A549 (cell line): ENCODE measurements at regions not wholly inside any gene's neighbourhood (a gene's known extent, or its start where the extent isn't known, plus 50 kb on each side); places are given as distances from the start of the nearest gene placed in this dataset.

Source experiments
- ATAC-seq, 2 experiments: fragments of 200-7000 bp in 1 of 2; fragments of >200 bp in 1 of 2; cut with Nextera tagmentation in 1 of 2; cut with Tn5 transposase in 1 of 2; 3 replicates each; pipeline versions ENCODE4 v1.8.0 to v1.9.1; 2018 to 2020; ENCODE audit warnings: mild to moderate bottlenecking in 1 of 2, moderate library complexity in 1 of 2
- CTCF ChIA-PET: fragments of 300-600 bp; sonication (Branson Sonifier 250); formaldehyde crosslinking; extraction: SDS; loops from one replicate; lab custom pipeline; 2021; ENCODE audit warnings: antibody characterized with exemption, inconsistent platforms; lab: Yijun Ruan, JAX
- POLR2A ChIA-PET: fragments of 350-600 bp; formaldehyde crosslinking; extraction: SDS; loops from one replicate; lab custom pipeline; 2021; ENCODE audit warnings: antibody characterized with exemption, inconsistent platforms; lab: Yijun Ruan, JAX
- DNase-seq, 2 experiments: peaks; one replicate each; pipeline versions ENCODE4 v3.0.0 to v3.0.0-alpha.2; 2011 to 2016; ENCODE audit warnings: low read depth in 1 of 2, low spot score in 1 of 2
- FAIRE-seq: peaks from 2 replicates; lab custom pipeline; 2011; peaks lifted over from hg19 to GRCh38; lab: Jason Lieb, UNC
- H3K27ac ChIP-seq, 2 experiments: fragments of >200 bp; sonication (Bioruptor Twin); formaldehyde crosslinking; 3 replicates each; pipeline ENCODE4 v1.5.1; 2016 to 2017
- H3K4me1 ChIP-seq: fragments of >200 bp; sonication (Bioruptor Twin); formaldehyde crosslinking; 3 replicates; pipeline ENCODE4 v1.6.1; 2016
- H3K4me2 ChIP-seq: fragments of >200 bp; sonication (Bioruptor Twin); formaldehyde crosslinking; 3 replicates; pipeline ENCODE4 v1.6.1; 2016
- H3K4me3 ChIP-seq: fragments of >200 bp; sonication (Bioruptor Twin); formaldehyde crosslinking; 3 replicates; pipeline ENCODE4 v1.5.1; 2016
- H3K9me3 ChIP-seq: fragments of >200 bp; sonication (Bioruptor Twin); formaldehyde crosslinking; 3 replicates; pipeline ENCODE4 v1.6.1; 2016
- CBX8 ChIP-seq: fragments of 200-600 bp; sonication (generic); IDR thresholded peaks from 2 replicates; pipeline ENCODE4 v1.6.1; 2016
- CEBPB ChIP-seq, 2 experiments: fragments of >200 bp in 1 of 2; sonication (Bioruptor Twin) in 1 of 2; formaldehyde crosslinking in 1 of 2; IDR thresholded peaks; 2 replicates each; pipeline ENCODE4 v1.6.1; 2012 to 2016
- EP300 ChIP-seq, 2 experiments: fragments of >200 bp; sonication (Bioruptor Twin); formaldehyde crosslinking; IDR thresholded peaks; 2 replicates in 1 of 2; 3 replicates in 1 of 2; pipeline ENCODE4 v1.6.1; 2016 to 2017
- FOSB ChIP-seq: fragments of 250-450 bp; sonication (Bioruptor Pico); IDR thresholded peaks from 2 replicates; pipeline ENCODE4 v1.5.0; 2020; ENCODE audit warnings: mild to moderate bottlenecking, moderate library complexity
- FOSL2 ChIP-seq, 2 experiments: fragments of 450-650 bp in 1 of 2; fragments of >200 bp in 1 of 2; sonication (Bioruptor Twin) in 1 of 2; formaldehyde crosslinking; IDR thresholded peaks; 2 replicates each; pipeline versions ENCODE4 v1.5.0 to v1.6.1; 2016 to 2020; ENCODE audit warnings: mild to moderate bottlenecking in 1 of 2, moderate library complexity in 1 of 2
- FOXS1 ChIP-seq: fragments of 250-450 bp; sonication (Bioruptor Pico); IDR thresholded peaks from 2 replicates; pipeline ENCODE4 v1.5.0; 2020; ENCODE audit warnings: mild to moderate bottlenecking, moderate library complexity
- GATA3 ChIP-seq: IDR thresholded peaks from 2 replicates; pipeline ENCODE4 v1.6.1; 2012; ENCODE audit warnings: borderline replicate concordance
- HDAC2 ChIP-seq: fragments of 200-600 bp; sonication (generic); IDR thresholded peaks from 2 replicates; pipeline ENCODE4 v1.6.1; 2016
- HEYL ChIP-seq: fragments of 250-450 bp; sonication (Bioruptor Pico); IDR thresholded peaks from 2 replicates; pipeline ENCODE4 v1.8.0; 2021; ENCODE audit warnings: mild to moderate bottlenecking, moderate library complexity
- HOXA7 ChIP-seq: fragments of 250-450 bp; sonication (Bioruptor Pico); IDR thresholded peaks from 2 replicates; pipeline ENCODE4 v1.5.0; 2020; ENCODE audit warnings: mild to moderate bottlenecking, moderate library complexity
- HOXB5 ChIP-seq: fragments of 250-450 bp; sonication (Bioruptor Pico); IDR thresholded peaks from 2 replicates; pipeline ENCODE4 v1.5.0; 2020; ENCODE audit warnings: mild to moderate bottlenecking, moderate library complexity
- JUN ChIP-seq, 2 experiments: fragments of >200 bp; sonication (Bioruptor Twin); formaldehyde crosslinking; IDR thresholded peaks; 2 replicates in 1 of 2; 3 replicates in 1 of 2; pipeline ENCODE4 v1.6.1; 2016 to 2017
- JUNB ChIP-seq: fragments of >200 bp; sonication (Bioruptor Twin); formaldehyde crosslinking; IDR thresholded peaks from 2 replicates; pipeline ENCODE4 v1.6.1; 2016
- KDM1A ChIP-seq: fragments of 200-600 bp; sonication (generic); IDR thresholded peaks from 2 replicates; pipeline ENCODE4 v1.6.1; 2016; ENCODE audit warnings: low read depth, mild to moderate bottlenecking
- MAZ ChIP-seq: fragments of 150-350 bp; IDR thresholded peaks from 2 replicates; pipeline ENCODE4 v1.6.1; 2014; ENCODE audit warnings: antibody characterized with exemption, low read depth, low read length, borderline replicate concordance
- RAD21 ChIP-seq, 2 experiments: fragments of >200 bp in 1 of 2; sonication (Bioruptor Twin) in 1 of 2; formaldehyde crosslinking in 1 of 2; IDR thresholded peaks in 1 of 2; conservative IDR thresholded peaks in 1 of 2; 2 replicates in 1 of 2; 3 replicates in 1 of 2; pipeline ENCODE4 v1.6.1; 2012 to 2018; ENCODE audit warnings: inconsistent platforms in 1 of 2
- RCOR1 ChIP-seq: fragments of 150-350 bp; IDR thresholded peaks from 2 replicates; pipeline ENCODE4 v1.6.1; 2014; ENCODE audit warnings: antibody characterized with exemption, low read length, low read depth
- RFX5 ChIP-seq: fragments of 450-650 bp; IDR thresholded peaks from 2 replicates; pipeline ENCODE4 v1.7.1; 2014; ENCODE audit warnings: antibody characterized with exemption, mild to moderate bottlenecking, moderate library complexity
- RNF2 ChIP-seq: fragments of 200-600 bp; sonication (generic); IDR thresholded peaks from 2 replicates; pipeline ENCODE4 v1.6.1; 2016; ENCODE audit warnings: low read depth, mild to moderate bottlenecking, antibody characterized with exemption, moderate library complexity, borderline replicate concordance
- SMC3 ChIP-seq: fragments of >200 bp; sonication (Bioruptor Twin); formaldehyde crosslinking; IDR thresholded peaks from 3 replicates; pipeline ENCODE4 v1.6.1; 2018; ENCODE audit warnings: inconsistent platforms
- ZC3H11A ChIP-seq: fragments of 450-650 bp; IDR thresholded peaks from 2 replicates; pipeline ENCODE4 v1.6.1; 2014; ENCODE audit warnings: antibody characterized with exemption, mild to moderate bottlenecking
- WGBS: methylation state at CpG from one replicate; pipeline ENCODE4 v1.1.6; 2017; ENCODE audit errors: missing lambda C conversion rate; 5-methylcytosine and 5-hydroxymethylcytosine counted together
- TF ChIP-seq, protein P1 (sequence below): fragments of >200 bp; sonication (Bioruptor Twin); formaldehyde crosslinking; IDR thresholded peaks from 3 replicates; pipeline ENCODE4 v1.5.1; 2016
- TF ChIP-seq, protein P2 (sequence below): fragments of >200 bp; sonication (Bioruptor Twin); formaldehyde crosslinking; IDR thresholded peaks from 2 replicates; pipeline ENCODE4 v1.6.1; 2016
- TF ChIP-seq, protein P3 (sequence below): IDR thresholded peaks from 2 replicates; pipeline ENCODE4 v1.6.1; 2012
- TF ChIP-seq, protein P4 (sequence below): fragments of 150-350 bp; IDR thresholded peaks from 2 replicates; pipeline ENCODE4 v1.6.1; 2014; ENCODE audit warnings: low read depth, mild to moderate bottlenecking, low read length
- TF ChIP-seq, protein P5 (sequence below): fragments of >200 bp; sonication (Bioruptor Twin); formaldehyde crosslinking; IDR thresholded peaks from 3 replicates; pipeline ENCODE4 v1.6.1; 2016
- TF ChIP-seq, protein P6 (sequence below): IDR thresholded peaks from 2 replicates; pipeline ENCODE4 v1.6.1; 2012

DNA sequence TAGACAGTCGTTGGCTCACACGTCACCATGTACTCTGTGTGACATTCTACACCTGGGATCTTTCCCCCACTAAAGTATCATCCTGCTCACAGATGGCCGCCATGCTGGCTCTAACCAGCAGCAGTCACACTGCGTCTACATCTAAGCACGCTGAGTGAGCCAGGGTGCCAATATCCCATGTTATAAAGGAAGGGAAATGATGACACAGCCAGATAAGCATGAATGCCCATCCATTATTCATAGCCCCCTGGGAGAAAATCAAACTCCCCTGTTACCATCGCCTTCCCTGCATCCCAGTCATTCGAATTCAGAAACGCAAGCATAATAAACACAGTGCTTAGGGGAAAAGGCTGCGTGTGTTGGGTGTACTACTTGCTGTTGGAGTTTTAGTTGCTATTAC lies 698.2 kb upstream of the AUTS2 start:
- FAIRE-seq, result no peak

DNA sequence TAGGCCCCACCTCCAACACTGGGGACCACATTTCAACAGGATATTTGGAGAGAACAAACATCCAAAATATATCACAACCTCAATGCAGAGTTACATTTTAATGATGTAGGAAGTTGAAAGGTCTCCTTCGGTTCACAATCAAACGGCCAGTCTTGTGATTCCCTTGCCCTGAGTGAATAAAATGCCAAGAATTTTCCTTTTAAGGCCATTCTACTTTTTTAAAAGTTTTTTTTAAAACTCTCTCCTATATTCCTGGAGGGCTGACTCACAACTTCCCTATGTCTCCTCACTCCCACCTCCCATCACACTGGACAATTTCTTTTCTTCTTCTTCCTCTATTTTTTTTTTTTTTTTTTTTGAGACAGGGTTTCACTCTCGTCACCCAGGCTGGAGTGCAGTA lies 693.6 kb upstream of the AUTS2 start:
- ATAC-seq (no peak), FAIRE-seq (no peak), DNase-seq (no peak)
- CTCF ChIA-PET, result interaction anchor here (0.6 kb wide), 2 partner anchors 22 to 343 kb away, joined by 3 read pairs; no protein-coding TSS in a partner anchor
- Histone ChIP-seq H3K27ac (no peak overlapping the region), H3K4me2 (no peak overlapping the region), H3K4me1 (no peaks in the 10 kb centered on the region), H3K4me3 (no peak overlapping the region), H3K9me3 (peaks cover 4% of the 10 kb centered on the region; the same call in 1 of the 3 replicates)
- WGBS, result 85% methylated on average over 3 of the region's 3 CpGs
- no peak for TF ChIP-seq GATA3
- no peak for TF ChIP-seq HDAC2
- TF ChIP-seq ZC3H11A, result no peak
- TF ChIP-seq RCOR1, result no peak
- TF ChIP-seq, protein P1, sequence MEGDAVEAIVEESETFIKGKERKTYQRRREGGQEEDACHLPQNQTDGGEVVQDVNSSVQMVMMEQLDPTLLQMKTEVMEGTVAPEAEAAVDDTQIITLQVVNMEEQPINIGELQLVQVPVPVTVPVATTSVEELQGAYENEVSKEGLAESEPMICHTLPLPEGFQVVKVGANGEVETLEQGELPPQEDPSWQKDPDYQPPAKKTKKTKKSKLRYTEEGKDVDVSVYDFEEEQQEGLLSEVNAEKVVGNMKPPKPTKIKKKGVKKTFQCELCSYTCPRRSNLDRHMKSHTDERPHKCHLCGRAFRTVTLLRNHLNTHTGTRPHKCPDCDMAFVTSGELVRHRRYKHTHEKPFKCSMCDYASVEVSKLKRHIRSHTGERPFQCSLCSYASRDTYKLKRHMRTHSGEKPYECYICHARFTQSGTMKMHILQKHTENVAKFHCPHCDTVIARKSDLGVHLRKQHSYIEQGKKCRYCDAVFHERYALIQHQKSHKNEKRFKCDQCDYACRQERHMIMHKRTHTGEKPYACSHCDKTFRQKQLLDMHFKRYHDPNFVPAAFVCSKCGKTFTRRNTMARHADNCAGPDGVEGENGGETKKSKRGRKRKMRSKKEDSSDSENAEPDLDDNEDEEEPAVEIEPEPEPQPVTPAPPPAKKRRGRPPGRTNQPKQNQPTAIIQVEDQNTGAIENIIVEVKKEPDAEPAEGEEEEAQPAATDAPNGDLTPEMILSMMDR, result no peak
- no peak for TF ChIP-seq RFX5
- no peak for TF ChIP-seq CBX8
- no peak for TF ChIP-seq FOSB
- no peak for TF ChIP-seq HEYL
- TF ChIP-seq, protein P2, sequence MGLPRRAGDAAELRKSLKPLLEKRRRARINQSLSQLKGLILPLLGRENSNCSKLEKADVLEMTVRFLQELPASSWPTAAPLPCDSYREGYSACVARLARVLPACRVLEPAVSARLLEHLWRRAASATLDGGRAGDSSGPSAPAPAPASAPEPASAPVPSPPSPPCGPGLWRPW, result no peak
- TF ChIP-seq, protein P3, sequence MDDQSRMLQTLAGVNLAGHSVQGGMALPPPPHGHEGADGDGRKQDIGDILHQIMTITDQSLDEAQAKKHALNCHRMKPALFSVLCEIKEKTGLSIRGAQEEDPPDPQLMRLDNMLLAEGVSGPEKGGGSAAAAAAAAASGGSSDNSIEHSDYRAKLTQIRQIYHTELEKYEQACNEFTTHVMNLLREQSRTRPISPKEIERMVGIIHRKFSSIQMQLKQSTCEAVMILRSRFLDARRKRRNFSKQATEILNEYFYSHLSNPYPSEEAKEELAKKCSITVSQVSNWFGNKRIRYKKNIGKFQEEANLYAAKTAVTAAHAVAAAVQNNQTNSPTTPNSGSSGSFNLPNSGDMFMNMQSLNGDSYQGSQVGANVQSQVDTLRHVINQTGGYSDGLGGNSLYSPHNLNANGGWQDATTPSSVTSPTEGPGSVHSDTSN, result no peak
- TF ChIP-seq JUN (IDR thresholded peaks at IDR 0.05), result no peak
- TF ChIP-seq HOXA7 (CRISPR knock-in tag), result no peak
- TF ChIP-seq RNF2, result no peak
- TF ChIP-seq FOXS1, result no peak
- no peak for TF ChIP-seq CEBPB (IDR thresholded peaks at IDR 0.05)
- no peak for TF ChIP-seq KDM1A
- TF ChIP-seq, protein P4, sequence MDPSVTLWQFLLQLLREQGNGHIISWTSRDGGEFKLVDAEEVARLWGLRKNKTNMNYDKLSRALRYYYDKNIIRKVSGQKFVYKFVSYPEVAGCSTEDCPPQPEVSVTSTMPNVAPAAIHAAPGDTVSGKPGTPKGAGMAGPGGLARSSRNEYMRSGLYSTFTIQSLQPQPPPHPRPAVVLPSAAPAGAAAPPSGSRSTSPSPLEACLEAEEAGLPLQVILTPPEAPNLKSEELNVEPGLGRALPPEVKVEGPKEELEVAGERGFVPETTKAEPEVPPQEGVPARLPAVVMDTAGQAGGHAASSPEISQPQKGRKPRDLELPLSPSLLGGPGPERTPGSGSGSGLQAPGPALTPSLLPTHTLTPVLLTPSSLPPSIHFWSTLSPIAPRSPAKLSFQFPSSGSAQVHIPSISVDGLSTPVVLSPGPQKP, result no peak
- TF ChIP-seq, protein P5, sequence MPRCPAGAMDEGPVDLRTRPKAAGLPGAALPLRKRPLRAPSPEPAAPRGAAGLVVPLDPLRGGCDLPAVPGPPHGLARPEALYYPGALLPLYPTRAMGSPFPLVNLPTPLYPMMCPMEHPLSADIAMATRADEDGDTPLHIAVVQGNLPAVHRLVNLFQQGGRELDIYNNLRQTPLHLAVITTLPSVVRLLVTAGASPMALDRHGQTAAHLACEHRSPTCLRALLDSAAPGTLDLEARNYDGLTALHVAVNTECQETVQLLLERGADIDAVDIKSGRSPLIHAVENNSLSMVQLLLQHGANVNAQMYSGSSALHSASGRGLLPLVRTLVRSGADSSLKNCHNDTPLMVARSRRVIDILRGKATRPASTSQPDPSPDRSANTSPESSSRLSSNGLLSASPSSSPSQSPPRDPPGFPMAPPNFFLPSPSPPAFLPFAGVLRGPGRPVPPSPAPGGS, result no peak
- POLR2A ChIA-PET, result no interaction called here

More for the DNA sequence above, 698.2 kb upstream of the AUTS2 start:
- ATAC-seq (no peak), DNase-seq (no peak)
- H3K9me3 ChIP-seq, result peaks cover 4% of the 10 kb centered on the region; the same call in 1 of the 3 replicates
- TF ChIP-seq RNF2 (no peak), ZC3H11A (no peak), HEYL (no peak), HDAC2 (no peak)
- TF ChIP-seq, protein P6, sequence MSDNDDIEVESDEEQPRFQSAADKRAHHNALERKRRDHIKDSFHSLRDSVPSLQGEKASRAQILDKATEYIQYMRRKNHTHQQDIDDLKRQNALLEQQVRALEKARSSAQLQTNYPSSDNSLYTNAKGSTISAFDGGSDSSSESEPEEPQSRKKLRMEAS, result no peak
- H3K4me3 ChIP-seq, result no peak overlapping the region
- H3K27ac ChIP-seq, result no peak overlapping the region
- POLR2A ChIA-PET, result no interaction called here
- CTCF ChIA-PET, result no interaction called here
- H3K4me1 ChIP-seq, result no peaks in the 10 kb centered on the region
- 80% methylated on average over 9 of the region's 9 CpGs for WGBS
- H3K4me2 ChIP-seq, result no peak overlapping the region

DNA sequence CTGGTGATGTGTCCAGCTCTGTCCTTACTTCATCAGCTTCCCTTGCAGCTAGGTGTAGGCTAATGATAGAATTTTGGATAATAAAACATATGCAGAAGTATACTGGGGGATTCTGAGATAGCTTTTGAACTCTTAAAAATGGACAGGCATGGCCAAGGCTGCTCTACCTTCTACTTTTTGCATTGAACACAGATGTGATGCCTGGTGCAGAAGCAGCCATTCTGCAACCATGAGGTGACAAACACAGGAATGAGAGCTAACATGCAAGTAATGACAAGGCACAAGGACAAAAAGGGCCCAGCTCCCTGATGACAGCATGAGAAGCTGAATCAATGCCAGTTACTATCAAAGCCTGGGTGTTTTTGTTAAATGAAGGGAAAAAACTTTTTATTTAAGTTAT lies 686.5 kb upstream of the AUTS2 start:
- ChIA-PET POLR2A (no interaction called here), CTCF (interaction anchor here (0.8 kb wide), 2 partner anchors 12 to 146 kb away, joined by 3 read pairs; no protein-coding TSS in a partner anchor)
- FAIRE-seq (no peak), DNase-seq (no peak), ATAC-seq (no peak)
- TF ChIP-seq RAD21 (conservative IDR thresholded peaks at IDR 0.05 in 1 of 2, IDR thresholded peaks at IDR 0.05 in 1 of 2) (no peak), JUN (IDR thresholded peaks at IDR 0.05) (no peak), MAZ (no peak), GATA3 (no peak), JUNB (no peak), RNF2 (no peak), ZC3H11A (no peak), HEYL (no peak), SMC3 (no peak), HDAC2 (no peak), FOSL2 (IDR thresholded peaks at IDR 0.05) (no peak), FOSL2 (CRISPR knock-in tag; IDR thresholded peaks at IDR 0.05) (no peak), HOXB5 (CRISPR knock-in tag) (no peak), EP300 (IDR thresholded peaks at IDR 0.05) (no peak)
- TF ChIP-seq, protein P5, result no peak
- H3K4me3 ChIP-seq, result no peak overlapping the region
- no peak overlapping the region for H3K27ac ChIP-seq
- no peaks in the 10 kb centered on the region for H3K4me1 ChIP-seq
- no peak overlapping the region for H3K4me2 ChIP-seq
- peaks cover 22% of the 10 kb centered on the region; the same call in 2 of the 3 replicates for H3K9me3 ChIP-seq
